OCI-LY3 (cell line): ENCODE measurements at regions not wholly inside any gene's neighbourhood (a gene's known extent, or its start where the extent isn't known, plus 50 kb on each side); places are given as distances from the start of the nearest gene placed in this dataset.

ENCODE experiments used
- H2AFZ ChIP-seq: fragments of 200-600, 300-600 bp; shearing (Covaris generic); 2 replicates; pipeline ENCODE4 v1.6.0; 2014; ENCODE audit warnings: antibody characterized with exemption, low read depth, low read length
- H3K27ac ChIP-seq: fragments of 200-600, 300-600 bp; sonication (generic); 2 replicates; pipeline ENCODE4 v1.5.1; 2014; ENCODE audit warnings: mild to moderate bottlenecking, low read length, moderate library complexity, mixed read lengths
- H3K27me3 ChIP-seq: fragments of 200-600, 300-600 bp; sonication (generic); 2 replicates; pipeline ENCODE4 v1.6.1; 2014; ENCODE audit warnings: low read depth, low read length, mixed read lengths
- H3K36me3 ChIP-seq: fragments of 200-600, 300-600 bp; sonication (generic); replicated peaks from 2 replicates; pipeline ENCODE3; 2014; ENCODE audit warnings: low read depth, low read length, mixed read lengths
- H3K4me1 ChIP-seq: fragments of 300-600, 200-600 bp; sonication (generic); 2 replicates; pipeline ENCODE4 v1.6.1; 2014; ENCODE audit warnings: low read length, mixed read lengths
- H3K4me2 ChIP-seq: fragments of 200-600, 300-600 bp; sonication (generic); 2 replicates; pipeline ENCODE4 v1.6.1; 2014; ENCODE audit warnings: low read length, mixed read lengths
- H3K4me3 ChIP-seq: fragments of 300-600, 200-600 bp; sonication (generic); 2 replicates; pipeline ENCODE4 v1.5.1; 2014; ENCODE audit warnings: antibody characterized with exemption, mild to moderate bottlenecking, low read length, moderate library complexity
- H3K79me2 ChIP-seq: fragments of 300-600, 200-600 bp; shearing (Covaris generic); 2 replicates; pipeline ENCODE4 v1.6.1; 2014; ENCODE audit warnings: mild to moderate bottlenecking, low read length, mixed read lengths
- H3K9ac ChIP-seq: fragments of 300-600, 200-600 bp; shearing (Covaris generic); 2 replicates; pipeline ENCODE4 v1.6.0; 2014; ENCODE audit warnings: mild to moderate bottlenecking, low read length, moderate library complexity
- H3K9me3 ChIP-seq: fragments of 200-600, 300-600 bp; shearing (Covaris generic); 2 replicates; pipeline ENCODE4 v1.6.1; 2014; ENCODE audit warnings: low read length, mixed read lengths; ENCODE audit not compliant: insufficient read depth
- H4K20me1 ChIP-seq: fragments of 200-600, 300-600 bp; sonication (generic); 2 replicates; pipeline ENCODE4 v1.6.1; 2016; ENCODE audit warnings: low read length, mixed read lengths; ENCODE audit not compliant: insufficient read depth
- CTCF ChIP-seq: fragments of 200-600, 300-600 bp; sonication (generic); IDR thresholded peaks from 2 replicates; pipeline ENCODE4 v1.5.1; 2014; ENCODE audit warnings: antibody characterized with exemption, low read length, low read depth
- EZH2phosphoT487 ChIP-seq: fragments of 200-600 bp; shearing (Covaris generic); IDR thresholded peaks from 2 replicates; pipeline ENCODE4 v1.6.1; 2018; ENCODE audit warnings: antibody characterized with exemption, mixed run types, low read depth

GRCh38 chr9:80679916-80680315 is 1009.4 kb downstream of the TLE1 start:
- H3K27ac ChIP-seq, result no peak overlapping the region
- H3K27me3 ChIP-seq, result no peaks in the 10 kb centered on the region
- H3K4me2 ChIP-seq, result no peak overlapping the region
- no peaks in the 10 kb centered on the region for H3K36me3 ChIP-seq
- TF ChIP-seq EZH2phosphoT487, result no peak
- TF ChIP-seq CTCF, result no peak
- no peaks in the 10 kb centered on the region for H3K4me1 ChIP-seq
- no peak overlapping the region for H3K9ac ChIP-seq
- H2AFZ ChIP-seq, result no peak overlapping the region
- H3K79me2 ChIP-seq, result no peaks in the 10 kb centered on the region
- no peaks in the 10 kb centered on the region for H3K9me3 ChIP-seq
- no peaks in the 10 kb centered on the region for H4K20me1 ChIP-seq
- H3K4me3 ChIP-seq, result no peak overlapping the region

- Histone ChIP-seq H3K4me3 (no peak overlapping the region), H3K4me2 (no peak overlapping the region), H3K9me3 (no peaks in the 10 kb centered on the region), H3K9ac (no peak overlapping the region), H3K79me2 (no peaks in the 10 kb centered on the region), H2AFZ (no peak overlapping the region), H4K20me1 (no peaks in the 10 kb centered on the region), H3K27me3 (no peaks in the 10 kb centered on the region), H3K27ac (no peak overlapping the region), H3K36me3 (no peaks in the 10 kb centered on the region), H3K4me1 (no peaks in the 10 kb centered on the region)
- TF ChIP-seq CTCF (no peak), EZH2phosphoT487 (no peak)
Observed at GRCh38 chr9:80678906-80679305, 1010.4 kb downstream of the TLE1 start.

- no peaks in the 10 kb centered on the region for H3K9me3 ChIP-seq
- H3K27ac ChIP-seq, result no peak overlapping the region
- no peaks in the 10 kb centered on the region for H3K79me2 ChIP-seq
- no peaks in the 10 kb centered on the region for H4K20me1 ChIP-seq
- H3K27me3 ChIP-seq, result no peaks in the 10 kb centered on the region
- no peaks in the 10 kb centered on the region for H3K36me3 ChIP-seq
- H3K4me1 ChIP-seq, result no peaks in the 10 kb centered on the region
- H3K4me3 ChIP-seq, result no peak overlapping the region
- H3K4me2 ChIP-seq, result no peak overlapping the region
- H3K9ac ChIP-seq, result no peak overlapping the region
- TF ChIP-seq EZH2phosphoT487 (no peak), CTCF (no peak)
- no peak overlapping the region for H2AFZ ChIP-seq
Observed at GRCh38 chr9:80673496-80673895, 1015.9 kb downstream of the TLE1 start.

- no peaks in the 10 kb centered on the region for H4K20me1 ChIP-seq
- no peaks in the 10 kb centered on the region for H3K27me3 ChIP-seq
- no peaks in the 10 kb centered on the region for H3K36me3 ChIP-seq
- no peak overlapping the region for H2AFZ ChIP-seq
- H3K27ac ChIP-seq, result no peak overlapping the region
- H3K9me3 ChIP-seq, result no peaks in the 10 kb centered on the region
- no peak overlapping the region for H3K9ac ChIP-seq
- TF ChIP-seq EZH2phosphoT487 (no peak), CTCF (no peak)
- H3K4me2 ChIP-seq, result no peak overlapping the region
- no peaks in the 10 kb centered on the region for H3K79me2 ChIP-seq
- no peaks in the 10 kb centered on the region for H3K4me1 ChIP-seq
- H3K4me3 ChIP-seq, result no peak overlapping the region
Observed at GRCh38 chr9:80665479-80665878, 1023.9 kb downstream of the TLE1 start.
